Neural progenitor cell (in vitro differentiated cells): ENCODE measurements at regions not wholly inside any gene's neighbourhood (a gene's known extent, or its start where the extent isn't known, plus 50 kb on each side); places are given as distances from the start of the nearest gene placed in this dataset.

Experiments used
- EZH2 ChIP-seq: fragments of 200-600 bp; sonication (generic); IDR thresholded peaks from 2 replicates; pipeline ENCODE4 v1.6.1; 2017; ENCODE audit warnings: antibody characterized with exemption, mild to moderate bottlenecking, moderate library complexity
- EZH2phosphoT487 ChIP-seq: fragments of 200-600 bp; sonication (generic); IDR thresholded peaks from 2 replicates; pipeline ENCODE4 v1.6.1; 2017; ENCODE audit warnings: antibody characterized with exemption
- TF ChIP-seq, protein P1 (sequence below): fragments of 200-600 bp; sonication (generic); IDR thresholded peaks from 2 replicates; pipeline ENCODE4 v1.5.1; 2017; ENCODE audit warnings: antibody characterized with exemption, mild to moderate bottlenecking

DNA sequence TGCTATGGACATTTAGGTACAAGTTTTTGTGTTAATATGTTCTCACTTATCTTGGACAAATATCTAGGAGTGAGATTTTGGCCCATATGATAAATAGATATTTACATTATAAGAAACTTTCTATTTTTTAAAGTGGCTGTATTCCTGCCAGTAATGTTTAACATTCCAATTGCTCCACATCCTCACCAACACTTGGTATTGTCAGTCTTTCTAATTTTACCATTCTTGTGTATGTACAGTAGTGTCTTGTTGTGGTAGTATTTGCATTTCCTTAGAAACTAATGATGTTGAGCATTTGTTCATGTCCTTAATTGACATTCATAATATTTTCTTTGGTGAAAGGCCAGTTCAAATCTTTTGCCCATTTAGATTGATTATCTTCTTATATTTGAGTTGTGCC lies 171.4 kb upstream of the TSHZ3 start:
- TF ChIP-seq, protein P1, sequence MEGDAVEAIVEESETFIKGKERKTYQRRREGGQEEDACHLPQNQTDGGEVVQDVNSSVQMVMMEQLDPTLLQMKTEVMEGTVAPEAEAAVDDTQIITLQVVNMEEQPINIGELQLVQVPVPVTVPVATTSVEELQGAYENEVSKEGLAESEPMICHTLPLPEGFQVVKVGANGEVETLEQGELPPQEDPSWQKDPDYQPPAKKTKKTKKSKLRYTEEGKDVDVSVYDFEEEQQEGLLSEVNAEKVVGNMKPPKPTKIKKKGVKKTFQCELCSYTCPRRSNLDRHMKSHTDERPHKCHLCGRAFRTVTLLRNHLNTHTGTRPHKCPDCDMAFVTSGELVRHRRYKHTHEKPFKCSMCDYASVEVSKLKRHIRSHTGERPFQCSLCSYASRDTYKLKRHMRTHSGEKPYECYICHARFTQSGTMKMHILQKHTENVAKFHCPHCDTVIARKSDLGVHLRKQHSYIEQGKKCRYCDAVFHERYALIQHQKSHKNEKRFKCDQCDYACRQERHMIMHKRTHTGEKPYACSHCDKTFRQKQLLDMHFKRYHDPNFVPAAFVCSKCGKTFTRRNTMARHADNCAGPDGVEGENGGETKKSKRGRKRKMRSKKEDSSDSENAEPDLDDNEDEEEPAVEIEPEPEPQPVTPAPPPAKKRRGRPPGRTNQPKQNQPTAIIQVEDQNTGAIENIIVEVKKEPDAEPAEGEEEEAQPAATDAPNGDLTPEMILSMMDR, result no peak
- TF ChIP-seq EZH2phosphoT487 (no peak), EZH2 (no peak)
